ENCODE measurements at regions not wholly inside any gene's neighbourhood (a gene's known extent, or its start where the extent isn't known, plus 50 kb on each side); places are given as distances from the start of the nearest gene placed in this dataset.

GRCh38 chr10:78712147-78712546 lies 356.6 kb upstream of the ZMIZ1 start:
- TF ChIP-seq CTCF (IDR thresholded peaks at IDR 0.05 in 4 of 5, conservative IDR thresholded peaks at IDR 0.05 in 1 of 5): no peak
- no peak for TF ChIP-seq POLR2A (IDR thresholded peaks at IDR 0.05)

Measured in gastrocnemius medialis (tissue), 4 donors.